ENCODE measurements at regions not wholly inside any gene's neighbourhood (a gene's known extent, or its start where the extent isn't known, plus 50 kb on each side); places are given as distances from the start of the nearest gene placed in this dataset.

DNA sequence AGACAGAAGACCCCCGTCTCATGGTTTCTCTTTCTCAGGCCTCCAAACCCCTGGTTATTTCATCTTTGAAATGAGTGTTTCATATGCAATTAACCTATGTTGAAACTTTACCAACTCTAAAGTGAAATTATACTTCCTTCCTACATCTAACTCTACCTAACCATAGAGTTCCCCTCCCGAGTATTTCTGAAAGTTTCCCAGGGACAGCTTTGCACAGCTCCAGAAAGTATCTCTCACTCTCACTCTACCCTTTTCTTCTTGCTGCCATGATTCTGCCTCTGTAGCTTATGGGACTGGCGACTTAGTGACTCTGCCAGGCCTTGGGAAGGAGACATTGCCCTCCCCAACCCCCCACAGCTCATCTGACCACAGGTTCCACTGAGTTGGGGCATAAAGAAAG lies 107.9 kb downstream of the B3GNT2 start:
- Histone ChIP-seq H3K36me3 (no peaks in the 10 kb centered on the region), H3K27ac (no peak overlapping the region), H3K9me3 (ENCODE audit: severe bottlenecking) (no peaks in the 10 kb centered on the region), H3K4me3 (ENCODE audit: low read depth, low read length) (no peak overlapping the region), H3K27me3 (ENCODE audit: insufficient read depth, low read depth, severe bottlenecking) (no peaks in the 10 kb centered on the region)
- DNase-seq, result no peak
- TF ChIP-seq CTCF (IDR thresholded peaks at IDR 0.05; ENCODE audit: low read depth, low read length), result no peak

GRCh38 chr2:62302631-62303435 lies 106.9 kb downstream of the B3GNT2 start:
- H3K9me3 ChIP-seq (ENCODE audit: severe bottlenecking), result no peaks in the 10 kb centered on the region
- no peak for DNase-seq

DNA sequence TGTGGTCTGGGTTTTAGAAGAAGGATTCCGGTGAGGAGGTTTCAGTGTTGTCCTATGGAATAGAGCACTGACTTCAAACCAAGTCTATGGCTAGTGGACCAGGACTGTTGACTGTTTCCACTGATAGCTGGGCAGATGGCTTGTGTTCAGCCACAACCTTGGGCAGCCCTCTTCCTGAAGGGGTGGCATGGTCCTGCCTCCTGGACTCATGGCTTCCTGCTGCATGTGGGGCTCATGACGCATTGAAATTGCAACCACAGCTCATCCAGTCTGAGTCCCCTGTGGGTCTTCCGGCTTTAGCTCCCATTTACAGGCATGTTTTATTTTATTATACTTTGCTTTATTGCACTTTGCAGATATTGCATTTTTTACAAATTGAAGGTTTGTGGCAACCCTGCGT lies 105.0 kb downstream of the B3GNT2 start:
- H3K36me3 ChIP-seq, result no peaks in the 10 kb centered on the region
- H3K27ac ChIP-seq, result no peak overlapping the region
- no peak for TF ChIP-seq CTCF (IDR thresholded peaks at IDR 0.05; ENCODE audit: low read depth, low read length)
- H3K27me3 ChIP-seq (ENCODE audit: insufficient read depth, low read depth, severe bottlenecking), result no peaks in the 10 kb centered on the region
- no peak overlapping the region for H3K4me3 ChIP-seq (ENCODE audit: low read depth, low read length)
- no peaks in the 10 kb centered on the region for H3K9me3 ChIP-seq (ENCODE audit: severe bottlenecking)
- DNase-seq, result no peak

More at GRCh38 chr2:62302631-62303435, 106.9 kb downstream of the B3GNT2 start:
- no peak overlapping the region for H3K27ac ChIP-seq
- H3K36me3 ChIP-seq, result no peaks in the 10 kb centered on the region
- H3K27me3 ChIP-seq (ENCODE audit: insufficient read depth, low read depth, severe bottlenecking), result no peaks in the 10 kb centered on the region
- TF ChIP-seq CTCF (IDR thresholded peaks at IDR 0.05; ENCODE audit: low read depth, low read length), result no peak
- no peak overlapping the region for H3K4me3 ChIP-seq (ENCODE audit: low read depth, low read length)

- H3K4me3 ChIP-seq (ENCODE audit: low read depth, low read length), result no peak overlapping the region
- H3K36me3 ChIP-seq, result no peaks in the 10 kb centered on the region
- H3K9me3 ChIP-seq (ENCODE audit: severe bottlenecking), result no peaks in the 10 kb centered on the region
- no peak for DNase-seq
- H3K27ac ChIP-seq, result no peak overlapping the region
- no peaks in the 10 kb centered on the region for H3K27me3 ChIP-seq (ENCODE audit: insufficient read depth, low read depth, severe bottlenecking)
- TF ChIP-seq CTCF (IDR thresholded peaks at IDR 0.05; ENCODE audit: low read depth, low read length), result peak; percentile 69
Observed at GRCh38 chr2:62297624-62298010, 101.7 kb downstream of the B3GNT2 start.

DNA sequence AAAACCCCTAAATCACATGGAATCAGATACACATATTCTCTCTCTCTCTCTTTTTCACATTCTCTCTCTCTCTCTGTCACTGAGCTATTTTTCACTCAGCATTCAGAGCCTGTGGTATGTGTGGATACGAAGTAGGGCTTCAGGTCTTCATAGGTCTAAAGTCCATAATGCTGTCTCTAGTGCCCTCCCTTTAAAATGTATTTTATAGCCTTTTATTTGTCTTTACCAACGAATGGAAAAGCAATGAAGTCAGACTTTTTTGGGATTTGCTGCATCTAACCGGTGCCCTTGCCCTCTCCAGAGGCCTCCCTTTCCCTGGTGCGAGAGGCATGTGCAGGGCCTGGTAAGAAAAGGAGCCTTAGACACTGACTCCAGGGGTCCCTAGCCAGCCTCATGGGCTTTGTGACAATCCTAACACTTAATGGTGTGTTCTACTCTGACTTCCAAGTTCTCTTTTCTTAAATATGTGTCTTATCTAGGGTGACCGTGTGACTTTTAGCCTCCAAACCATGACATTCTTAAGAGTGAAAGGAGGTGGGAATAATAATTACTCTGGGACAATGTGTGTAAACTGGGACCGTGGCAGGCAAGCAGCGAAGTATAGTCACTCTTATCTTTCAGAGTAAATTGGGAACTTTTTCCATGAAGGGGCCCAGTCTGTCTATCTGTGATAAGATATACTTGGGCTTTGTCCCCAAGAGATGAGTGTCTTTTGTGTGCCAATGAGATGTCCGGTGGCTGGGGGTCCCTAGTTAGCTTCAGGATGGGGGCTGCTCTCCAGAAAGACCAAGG lies 101.1 kb downstream of the B3GNT2 start:
- DNase-seq, result no peak
- H3K27ac ChIP-seq, result no peak overlapping the region
- no peaks in the 10 kb centered on the region for H3K36me3 ChIP-seq
- H3K27me3 ChIP-seq (ENCODE audit: insufficient read depth, low read depth, severe bottlenecking), result no peaks in the 10 kb centered on the region
- H3K4me3 ChIP-seq (ENCODE audit: low read depth, low read length), result no peak overlapping the region
- H3K9me3 ChIP-seq (ENCODE audit: severe bottlenecking), result no peaks in the 10 kb centered on the region
- TF ChIP-seq CTCF (IDR thresholded peaks at IDR 0.05; ENCODE audit: low read depth, low read length), result no peak

Data from WERI-Rb-1 (cell line).